Ishikawa (cell line): ENCODE measurements at regions not wholly inside any gene's neighbourhood (a gene's known extent, or its start where the extent isn't known, plus 50 kb on each side); places are given as distances from the start of the nearest gene placed in this dataset.

ENCODE experiments used
- CEBPB ChIP-seq: IDR thresholded peaks from 2 replicates; pipeline ENCODE4 v1.6.1; 2012
- CREB1 ChIP-seq: IDR thresholded peaks from 2 replicates; pipeline ENCODE4 v1.6.1; 2012; ENCODE audit warnings: low read depth
- EGR1 ChIP-seq: IDR thresholded peaks from 2 replicates; pipeline ENCODE4 v1.6.1; 2012
- EP300 ChIP-seq: IDR thresholded peaks from 2 replicates; pipeline ENCODE4 v1.6.1; 2012; ENCODE audit warnings: borderline replicate concordance
- FOXM1 ChIP-seq: IDR thresholded peaks from 2 replicates; pipeline ENCODE4 v1.6.1; 2012; ENCODE audit warnings: low read depth, borderline replicate concordance
- MAX ChIP-seq: IDR thresholded peaks from 2 replicates; pipeline ENCODE4 v1.6.1; 2012
- NFIC ChIP-seq: IDR thresholded peaks from 2 replicates; pipeline ENCODE4 v1.6.1; 2012
- RAD21 ChIP-seq: IDR thresholded peaks from 2 replicates; pipeline ENCODE4 v1.6.1; 2012; ENCODE audit warnings: low read depth
- REST ChIP-seq: IDR thresholded peaks from 2 replicates; pipeline ENCODE4 v1.6.1; 2012; ENCODE audit warnings: low read depth, mild to moderate bottlenecking
- TAF1 ChIP-seq: IDR thresholded peaks from 2 replicates; pipeline ENCODE4 v1.6.1; 2012; ENCODE audit warnings: low read depth, mild to moderate bottlenecking
- TCF12 ChIP-seq: IDR thresholded peaks from 2 replicates; pipeline ENCODE4 v1.6.1; 2012; ENCODE audit warnings: low read depth
- TEAD4 ChIP-seq: IDR thresholded peaks from 2 replicates; pipeline ENCODE4 v1.6.1; 2012
- YY1 ChIP-seq: IDR thresholded peaks from 2 replicates; pipeline ENCODE4 v1.6.1; 2012; ENCODE audit warnings: low read depth
- ZBTB7A ChIP-seq: IDR thresholded peaks from 2 replicates; pipeline ENCODE4 v1.6.1; 2012; ENCODE audit warnings: low read depth
- TF ChIP-seq, protein P1 (sequence below): IDR thresholded peaks from 2 replicates; pipeline ENCODE4 v1.6.1; 2012

GRCh38 chr9:81827616-81828296, 100.5 kb upstream of the SPATA31D4 start:
- TF ChIP-seq YY1 (no peak), ZBTB7A (no peak), EP300 (no peak), FOXM1 (no peak), REST (no peak)
- TF ChIP-seq, protein P1, sequence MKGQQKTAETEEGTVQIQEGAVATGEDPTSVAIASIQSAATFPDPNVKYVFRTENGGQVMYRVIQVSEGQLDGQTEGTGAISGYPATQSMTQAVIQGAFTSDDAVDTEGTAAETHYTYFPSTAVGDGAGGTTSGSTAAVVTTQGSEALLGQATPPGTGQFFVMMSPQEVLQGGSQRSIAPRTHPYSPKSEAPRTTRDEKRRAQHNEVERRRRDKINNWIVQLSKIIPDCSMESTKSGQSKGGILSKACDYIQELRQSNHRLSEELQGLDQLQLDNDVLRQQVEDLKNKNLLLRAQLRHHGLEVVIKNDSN: no peak

GRCh38 chr9:81829195-81829882, 98.9 kb upstream of the SPATA31D4 start:
- TF ChIP-seq CEBPB: no peak
- no peak for TF ChIP-seq TCF12
- TF ChIP-seq NFIC: no peak
- TF ChIP-seq RAD21: no peak
- no peak for TF ChIP-seq FOXM1
- no peak for TF ChIP-seq REST
- TF ChIP-seq, protein P1: no peak
- no peak for TF ChIP-seq TAF1
- no peak for TF ChIP-seq CREB1
- no peak for TF ChIP-seq EGR1

GRCh38 chr9:81832571-81833285, 95.5 kb upstream of the SPATA31D4 start:
- no peak for TF ChIP-seq YY1
- TF ChIP-seq MAX: no peak
- TF ChIP-seq RAD21: no peak
- TF ChIP-seq EP300: no peak
- no peak for TF ChIP-seq CREB1
- no peak for TF ChIP-seq TEAD4
- no peak for TF ChIP-seq TAF1
- TF ChIP-seq EGR1: no peak
- no peak for TF ChIP-seq REST
- no peak for TF ChIP-seq CEBPB
- TF ChIP-seq NFIC: no peak
- TF ChIP-seq TCF12: no peak
- no peak for TF ChIP-seq ZBTB7A

DNA sequence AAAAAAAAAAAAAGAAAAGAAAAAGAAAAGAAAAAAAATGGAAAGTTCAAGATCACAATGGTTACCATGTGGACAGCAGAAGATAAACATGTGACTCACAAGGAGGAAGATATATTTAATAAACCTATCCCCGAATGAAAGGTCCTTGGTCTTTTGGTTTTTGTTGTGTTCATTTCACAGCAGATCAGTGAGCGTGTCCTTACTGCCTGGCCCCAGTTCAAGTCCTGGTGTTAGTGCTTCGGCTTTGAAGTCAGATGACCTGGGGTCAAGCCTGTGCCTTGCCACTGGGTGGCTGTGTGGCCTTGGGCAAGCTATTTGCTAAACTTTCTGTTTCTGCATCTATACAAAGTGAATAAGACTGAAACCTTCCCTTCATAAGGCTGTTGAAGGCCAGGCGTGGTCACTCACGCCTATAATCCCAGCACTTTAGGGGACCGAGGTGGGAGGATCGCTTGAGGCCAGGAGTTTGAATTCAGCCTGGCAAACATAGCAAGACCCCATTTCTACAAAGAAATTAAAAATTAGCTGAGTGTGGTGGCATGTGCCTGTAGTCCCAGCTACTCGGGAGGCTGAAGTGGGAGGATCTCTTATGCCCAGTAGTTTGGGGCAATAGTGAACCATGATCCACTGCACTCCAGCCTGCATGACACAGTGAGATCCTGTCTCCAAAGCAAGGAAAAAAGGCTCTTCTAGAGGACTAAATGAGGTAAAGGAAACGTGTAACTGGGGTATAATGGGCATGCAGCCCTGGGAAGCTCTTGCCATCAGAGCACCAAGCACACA, 94.5 kb upstream of the SPATA31D4 start:
- TF ChIP-seq RAD21 (no peak), TCF12 (no peak), EP300 (no peak), ZBTB7A (no peak), NFIC (no peak), YY1 (no peak), TEAD4 (no peak), FOXM1 (no peak), EGR1 (no peak), REST (no peak), TAF1 (no peak)
